Kidney glomerular epithelial cell (primary cell): ENCODE measurements at regions not wholly inside any gene's neighbourhood (a gene's known extent, or its start where the extent isn't known, plus 50 kb on each side); places are given as distances from the start of the nearest gene placed in this dataset.
A peak's percentile ranks its signal among the peaks of the same experiment; 100 is the strongest.

Experiments
- DNase-seq: peaks from one replicate; lab custom pipeline; 2025; lab: John Stamatoyannopoulos, UW

- DNase-seq = no peak
Measured at GRCh38 chr21:28342212-28342810, 650.4 kb downstream of the LTN1 start.

- no peak for DNase-seq
Measured at GRCh38 chr21:28339403-28339802, 653.3 kb downstream of the LTN1 start.

GRCh38 chr21:28338701-28339305 is 653.9 kb downstream of the LTN1 start:
- DNase-seq = no peak

GRCh38 chr21:28337315-28337714 is 655.4 kb downstream of the LTN1 start:
- peak; percentile 72 for DNase-seq

GRCh38 chr21:28336314-28336713 is 656.4 kb downstream of the LTN1 start:
- DNase-seq = peak; percentile 74

GRCh38 chr21:28334407-28334806 is 658.3 kb downstream of the LTN1 start:
- peak; percentile 83 for DNase-seq

GRCh38 chr21:28333578-28334075 is 659.0 kb downstream of the LTN1 start:
- peak; percentile 93 for DNase-seq

GRCh38 chr21:28332796-28333195 is 659.9 kb downstream of the LTN1 start:
- DNase-seq = no peak

- DNase-seq = peak; percentile 0
Measured at GRCh38 chr21:28325618-28326017, 667.1 kb downstream of the LTN1 start.

- DNase-seq = no peak
Measured at GRCh38 chr21:28324690-28325089, 668.0 kb downstream of the LTN1 start.

- no peak for DNase-seq
Measured at GRCh38 chr21:28317177-28317950, 675.3 kb downstream of the LTN1 start.

GRCh38 chr21:28311411-28312190 is 681.1 kb downstream of the LTN1 start:
- no peak for DNase-seq

GRCh38 chr21:28310711-28311110 is 682.0 kb downstream of the LTN1 start:
- DNase-seq = no peak

- DNase-seq = no peak
Measured at GRCh38 chr21:28310171-28310685, 682.4 kb downstream of the LTN1 start.

GRCh38 chr21:28309596-28309995 is 683.1 kb downstream of the LTN1 start:
- DNase-seq = peak; percentile 52

- DNase-seq = peak; percentile 42
Measured at GRCh38 chr21:28308516-28308915, 684.2 kb downstream of the LTN1 start.

- no peak for DNase-seq
Measured at GRCh38 chr21:28299946-28300345, 692.7 kb downstream of the LTN1 start.

- DNase-seq = no peak
Measured at GRCh38 chr21:28298251-28298672, 694.4 kb downstream of the LTN1 start.

- no peak for DNase-seq
Measured at GRCh38 chr21:28294051-28294450, 698.6 kb downstream of the LTN1 start.

- DNase-seq = peak; percentile 93
Measured at GRCh38 chr21:28283641-28284490, 708.8 kb downstream of the LTN1 start.

- no peak for DNase-seq
Measured at GRCh38 chr21:28282833-28283232, 709.8 kb downstream of the LTN1 start.
